OCI-LY1 (cell line): ENCODE measurements at regions not wholly inside any gene's neighbourhood (a gene's known extent, or its start where the extent isn't known, plus 50 kb on each side); places are given as distances from the start of the nearest gene placed in this dataset.

Source experiments
- CTCF ChIP-seq: fragments of 200-600 bp; sonication (generic), shearing (Covaris generic); IDR thresholded peaks from 2 replicates; pipeline ENCODE4 v1.5.1; 2017; ENCODE audit warnings: mild to moderate bottlenecking, antibody characterized with exemption, low read length, moderate library complexity, mixed read lengths
- EZH2 ChIP-seq: fragments of 200-600 bp; sonication (generic), shearing (Covaris generic); IDR thresholded peaks from 2 replicates; pipeline ENCODE4 v1.8.0; 2017; ENCODE audit warnings: borderline replicate concordance, mixed run types, mild to moderate bottlenecking, antibody characterized with exemption, low read length, moderate library complexity, mixed read lengths

GRCh38 chr20:6906871-6907270, 139.4 kb downstream of the BMP2 start:
- TF ChIP-seq CTCF (no peak), EZH2 (no peak)
